ENCODE measurements at regions not wholly inside any gene's neighbourhood (a gene's known extent, or its start where the extent isn't known, plus 50 kb on each side); places are given as distances from the start of the nearest gene placed in this dataset.

GRCh38 chr6:55694759-55695158, 115.8 kb upstream of the HMGCLL1 start:
- no peak for TF ChIP-seq CTCF (CRISPR knock-in tag; IDR thresholded peaks at IDR 0.05)
- no peak for TF ChIP-seq MAFF (IDR thresholded peaks at IDR 0.05; ENCODE audit: low read depth, low read length)
- no peak for TF ChIP-seq ZBTB10 (CRISPR knock-in tag; IDR thresholded peaks at IDR 0.05; ENCODE audit: borderline replicate concordance)
- TF ChIP-seq MEIS1 (CRISPR knock-in tag; IDR thresholded peaks at IDR 0.05; ENCODE audit: borderline replicate concordance): no peak
- TF ChIP-seq SMC3 (IDR thresholded peaks at IDR 0.05; ENCODE audit: low read length): no peak
- TF ChIP-seq, protein P1, sequence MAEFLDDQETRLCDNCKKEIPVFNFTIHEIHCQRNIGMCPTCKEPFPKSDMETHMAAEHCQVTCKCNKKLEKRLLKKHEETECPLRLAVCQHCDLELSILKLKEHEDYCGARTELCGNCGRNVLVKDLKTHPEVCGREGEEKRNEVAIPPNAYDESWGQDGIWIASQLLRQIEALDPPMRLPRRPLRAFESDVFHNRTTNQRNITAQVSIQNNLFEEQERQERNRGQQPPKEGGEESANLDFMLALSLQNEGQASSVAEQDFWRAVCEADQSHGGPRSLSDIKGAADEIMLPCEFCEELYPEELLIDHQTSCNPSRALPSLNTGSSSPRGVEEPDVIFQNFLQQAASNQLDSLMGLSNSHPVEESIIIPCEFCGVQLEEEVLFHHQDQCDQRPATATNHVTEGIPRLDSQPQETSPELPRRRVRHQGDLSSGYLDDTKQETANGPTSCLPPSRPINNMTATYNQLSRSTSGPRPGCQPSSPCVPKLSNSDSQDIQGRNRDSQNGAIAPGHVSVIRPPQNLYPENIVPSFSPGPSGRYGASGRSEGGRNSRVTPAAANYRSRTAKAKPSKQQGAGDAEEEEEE (CRISPR knock-in tag; IDR thresholded peaks at IDR 0.05; ENCODE audit: borderline replicate concordance): no peak
- TF ChIP-seq SNAPC5 (CRISPR knock-in tag; IDR thresholded peaks at IDR 0.05; ENCODE audit: borderline replicate concordance): no peak
